ENCODE measurements at regions not wholly inside any gene's neighbourhood (a gene's known extent, or its start where the extent isn't known, plus 50 kb on each side); places are given as distances from the start of the nearest gene placed in this dataset.
A peak's percentile ranks its signal among the peaks of the same experiment; 100 is the strongest.

GRCh38 chr3:107240183-107241091, 136.8 kb upstream of the CCDC54 start:
- Histone ChIP-seq H3K36me3 (no peaks in the 10 kb centered on the region), H3K9me3 (no peaks in the 10 kb centered on the region), H3K4me3 (peak overlapping the region; percentile 71 to 85 (median 76)), H3K27ac (peak overlapping the region; percentile 68 to 92 (median 89)), H3K27me3 (no peaks in the 10 kb centered on the region), H3K4me1 (peaks cover 0 to 71% (median 11%) of the 10 kb centered on the region in 4 donors)
- TF ChIP-seq CTCF (IDR thresholded peaks at IDR 0.05) (no peak), POLR2A (IDR thresholded peaks at IDR 0.05) (peak; percentile 43 to 70), EP300 (IDR thresholded peaks at IDR 0.05) (peak in 1 of 2 donors; percentile 82)
- DNase-seq (ENCODE audit: low spot score in 2 of 2) = peak; percentile 44 to 55
- 1 to 2% methylated on average over 50 to 54 of the region's 59 CpGs for WGBS, 2 donors

DNA sequence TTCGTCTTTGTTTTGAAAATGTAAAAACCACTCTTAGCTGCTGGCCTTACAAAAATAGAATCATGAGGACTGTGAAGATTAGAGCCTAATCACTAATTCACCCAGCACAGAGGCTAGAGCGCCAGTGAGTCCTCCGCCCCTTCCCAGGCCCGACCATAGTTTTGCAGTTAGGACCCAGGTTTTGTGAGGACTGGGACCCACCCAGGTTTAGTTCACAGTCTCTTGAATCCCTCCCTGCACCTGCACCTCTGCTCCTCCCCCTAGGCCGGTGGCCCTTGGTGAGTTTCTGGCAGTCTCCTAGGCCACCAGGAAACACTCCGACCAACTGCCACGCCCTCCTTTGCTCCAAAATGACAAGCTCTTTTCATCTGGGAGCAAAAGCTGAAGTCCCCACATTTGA, 136.0 kb upstream of the CCDC54 start:
- DNase-seq (ENCODE audit: low spot score in 2 of 2) = no peak
- Histone ChIP-seq H3K4me3 (peak overlapping the region; percentile 71 to 85 (median 76)), H3K9me3 (no peaks in the 10 kb centered on the region), H3K27ac (peak overlapping the region in 1 of 4 donors; percentile 92), H3K36me3 (peaks cover 0 to 6% (median 0%) of the 10 kb centered on the region in 3 donors), H3K27me3 (no peaks in the 10 kb centered on the region), H3K4me1 (peaks cover 0 to 67% (median 11%) of the 10 kb centered on the region in 4 donors)
- 2% methylated on average over 7 of the region's 7 CpGs for WGBS, 2 donors
- no peak for TF ChIP-seq EP300 (IDR thresholded peaks at IDR 0.05)
- TF ChIP-seq CTCF (IDR thresholded peaks at IDR 0.05) = no peak
- TF ChIP-seq POLR2A (IDR thresholded peaks at IDR 0.05) = no peak

DNA sequence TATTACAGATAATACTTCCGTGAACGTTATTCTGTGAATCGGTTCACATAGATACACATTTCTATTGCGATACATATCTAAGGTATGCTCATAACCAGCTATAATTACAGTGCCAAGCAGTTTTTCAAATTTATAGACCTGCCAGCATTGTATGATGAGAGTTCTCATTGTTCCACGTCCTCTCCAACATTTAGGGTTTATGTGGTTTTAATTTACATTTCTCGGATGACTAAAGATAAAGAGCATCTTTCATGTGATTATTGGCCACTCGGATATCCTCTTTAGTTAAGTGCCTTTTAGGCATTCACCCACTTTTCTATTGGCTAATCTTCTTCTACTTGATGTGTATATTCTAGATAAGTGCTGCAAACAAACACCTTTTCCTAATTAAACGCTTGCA, 134.7 kb upstream of the CCDC54 start:
- H3K4me1 ChIP-seq = peaks cover 0 to 54% (median 7%) of the 10 kb centered on the region in 4 donors
- TF ChIP-seq CTCF (IDR thresholded peaks at IDR 0.05) (no peak), EP300 (IDR thresholded peaks at IDR 0.05) (no peak), POLR2A (IDR thresholded peaks at IDR 0.05) (no peak)
- H3K27ac ChIP-seq = no peak overlapping the region
- H3K27me3 ChIP-seq = no peaks in the 10 kb centered on the region
- no peak for DNase-seq (ENCODE audit: low spot score in 2 of 2)
- H3K4me3 ChIP-seq = peak overlapping the region in 2 of 4 donors; percentile 10 to 73
- 65 to 66% methylated on average over 8 of the region's 8 CpGs for WGBS, 2 donors
- H3K36me3 ChIP-seq = peaks cover 0 to 19% (median 0%) of the 10 kb centered on the region in 3 donors
- H3K9me3 ChIP-seq = no peaks in the 10 kb centered on the region

DNA sequence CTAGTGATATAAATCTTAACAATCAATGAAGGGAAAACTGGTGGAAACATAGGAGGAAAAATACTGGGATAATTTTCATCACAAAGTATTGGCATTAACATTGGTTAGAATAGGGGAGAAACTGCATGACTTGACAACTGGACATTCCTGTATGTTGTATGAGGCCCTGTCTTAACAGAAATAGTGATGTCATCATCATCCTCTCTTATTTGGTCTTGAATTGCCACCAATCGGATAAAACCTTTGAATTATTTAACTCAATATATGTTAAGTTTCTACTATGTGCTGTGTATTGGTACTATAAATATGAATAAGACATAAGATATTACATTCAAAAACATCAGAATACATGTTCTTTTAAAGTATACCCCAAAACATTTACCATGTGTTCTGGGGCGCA, 130.1 kb upstream of the CCDC54 start:
- peaks cover 0 to 57% (median 0%) of the 10 kb centered on the region in 3 donors for H3K36me3 ChIP-seq
- no peak overlapping the region for H3K27ac ChIP-seq
- no peak for TF ChIP-seq POLR2A (IDR thresholded peaks at IDR 0.05)
- no peak for TF ChIP-seq EP300 (IDR thresholded peaks at IDR 0.05)
- TF ChIP-seq CTCF (IDR thresholded peaks at IDR 0.05) = no peak
- DNase-seq (ENCODE audit: low spot score in 2 of 2) = no peak
- WGBS, 2 donors = 93 to 97% methylated on average over 2 of the region's 2 CpGs
- H3K27me3 ChIP-seq = no peaks in the 10 kb centered on the region
- peaks cover 0 to 23% (median 4%) of the 10 kb centered on the region in 4 donors for H3K4me1 ChIP-seq
- no peak overlapping the region for H3K4me3 ChIP-seq
- no peaks in the 10 kb centered on the region for H3K9me3 ChIP-seq

DNA sequence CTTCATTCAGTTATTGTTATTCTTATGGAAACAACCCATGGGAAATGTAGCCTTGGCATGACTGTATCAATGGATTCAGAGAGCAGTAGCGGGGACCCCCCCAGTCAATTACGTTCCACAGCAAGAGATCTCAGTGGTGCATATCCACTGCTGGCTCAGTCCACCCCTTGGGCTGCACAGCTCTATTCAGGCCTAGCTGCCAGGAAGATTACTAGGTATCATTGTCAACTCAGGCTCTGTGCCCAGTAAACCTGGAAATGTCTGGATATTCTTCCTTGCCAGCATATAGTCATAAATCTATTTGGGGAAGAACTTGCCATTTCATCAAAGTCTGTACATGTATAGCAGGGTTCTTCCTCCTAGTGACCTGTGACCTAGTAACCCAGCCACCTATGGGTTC, 128.1 kb upstream of the CCDC54 start:
- TF ChIP-seq CTCF (IDR thresholded peaks at IDR 0.05) (no peak), POLR2A (IDR thresholded peaks at IDR 0.05) (no peak), EP300 (IDR thresholded peaks at IDR 0.05) (no peak)
- 93 to 95% methylated on average over 2 of the region's 2 CpGs for WGBS, 2 donors

More for the DNA sequence above, 128.1 kb upstream of the CCDC54 start:
- Histone ChIP-seq H3K27ac (no peak overlapping the region), H3K9me3 (no peaks in the 10 kb centered on the region), H3K36me3 (peaks cover 0 to 62% (median 0%) of the 10 kb centered on the region in 3 donors), H3K4me3 (no peak overlapping the region), H3K27me3 (no peaks in the 10 kb centered on the region), H3K4me1 (peaks cover 0 to 5% (median 0%) of the 10 kb centered on the region in 4 donors)
- DNase-seq (ENCODE audit: low spot score in 2 of 2) = no peak
